ENCODE measurements at regions not wholly inside any gene's neighbourhood (a gene's known extent, or its start where the extent isn't known, plus 50 kb on each side); places are given as distances from the start of the nearest gene placed in this dataset.

GRCh38 chrY:11044234-11044883 lies 1516.7 kb downstream of the TSPY10 start (continued):
- no peak for TF ChIP-seq CHD7 (IDR thresholded peaks at IDR 0.05; ENCODE audit: insufficient replicate concordance, low read length)

Data from H1 (cell line).